ENCODE measurements at regions not wholly inside any gene's neighbourhood (a gene's known extent, or its start where the extent isn't known, plus 50 kb on each side); places are given as distances from the start of the nearest gene placed in this dataset.
"Not testable (repeated sequence)": the region's sequence is repeated elsewhere in the genome, so short reads cannot be mapped to it uniquely, and the experiment has no call there.

DNA sequence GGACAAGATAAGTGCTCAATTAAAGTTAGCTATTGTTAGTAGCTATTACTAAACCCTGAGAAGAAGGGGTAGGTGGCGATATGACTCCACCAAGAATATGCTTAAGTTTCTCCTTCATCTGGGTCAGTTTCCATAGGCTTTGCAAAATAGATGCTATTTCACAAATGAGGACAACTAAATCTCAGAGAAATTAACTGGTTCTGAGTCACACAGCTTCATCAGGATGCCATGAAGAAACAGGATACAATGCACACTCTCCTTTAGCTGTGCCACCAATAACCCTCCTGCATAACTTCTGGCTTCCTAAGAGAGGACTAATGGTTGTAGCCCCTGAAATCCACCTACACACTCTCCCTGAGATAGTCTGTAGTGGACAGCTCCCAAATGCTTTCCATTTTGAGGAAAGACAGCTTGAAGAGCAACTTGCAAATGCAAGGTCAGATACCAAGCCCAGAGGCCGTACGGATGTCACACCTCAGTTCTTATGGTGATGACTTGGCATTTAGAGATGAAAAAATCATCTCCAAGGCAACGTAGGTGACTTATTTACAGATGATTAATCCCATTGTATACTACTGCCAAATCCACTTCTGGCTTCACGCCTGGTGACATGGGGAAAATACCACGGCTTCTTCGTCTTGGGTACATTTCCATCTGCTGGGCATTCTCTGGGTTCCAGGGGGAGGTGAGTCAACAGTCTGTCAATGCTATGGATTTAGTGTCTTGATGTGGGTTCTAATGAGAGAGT is 251.4 kb upstream of the IL12B start:
- H3K27ac Mint-ChIP-seq: peak overlapping the region; percentile 34

DNA sequence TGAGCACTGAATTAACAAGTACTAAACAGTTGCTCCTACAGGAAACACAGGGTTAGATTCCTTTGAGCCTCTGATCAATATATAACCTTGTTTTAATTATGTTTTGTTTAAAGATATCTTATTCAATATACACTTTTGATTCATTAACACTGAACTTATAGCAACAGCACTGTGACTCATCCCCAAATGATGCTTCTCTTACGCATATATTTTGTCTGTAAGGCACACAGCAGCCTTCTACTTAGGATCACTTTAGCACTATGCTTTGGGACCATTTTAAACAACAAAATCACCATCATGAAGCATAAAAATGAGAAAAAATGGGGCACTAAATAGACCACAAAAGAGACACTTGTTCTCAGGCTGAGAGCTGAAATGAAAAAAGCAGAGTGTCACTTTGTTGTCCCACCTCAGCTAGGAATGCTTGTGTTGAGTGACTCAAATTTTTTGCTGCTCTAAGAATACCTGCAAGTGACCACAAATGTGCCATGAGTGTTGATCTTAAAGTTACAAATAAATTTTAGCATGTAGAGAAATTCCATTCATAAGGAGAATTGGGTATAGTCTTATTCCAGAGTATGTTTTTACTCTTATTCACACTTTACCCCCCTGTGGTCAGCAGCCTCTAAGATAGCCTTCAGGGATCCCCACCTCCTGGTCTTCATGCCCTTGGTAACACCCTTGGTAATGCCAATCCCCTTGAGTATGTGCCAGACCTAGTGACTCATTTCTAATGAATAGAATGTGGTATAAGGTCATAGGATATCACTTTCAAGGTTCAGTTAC is 252.7 kb upstream of the IL12B start:
- H3K27ac Mint-ChIP-seq: no peak overlapping the region
- peaks cover 3% of the 10 kb centered on the region for H3K27me3 Mint-ChIP-seq
- TF ChIP-seq, protein P1, sequence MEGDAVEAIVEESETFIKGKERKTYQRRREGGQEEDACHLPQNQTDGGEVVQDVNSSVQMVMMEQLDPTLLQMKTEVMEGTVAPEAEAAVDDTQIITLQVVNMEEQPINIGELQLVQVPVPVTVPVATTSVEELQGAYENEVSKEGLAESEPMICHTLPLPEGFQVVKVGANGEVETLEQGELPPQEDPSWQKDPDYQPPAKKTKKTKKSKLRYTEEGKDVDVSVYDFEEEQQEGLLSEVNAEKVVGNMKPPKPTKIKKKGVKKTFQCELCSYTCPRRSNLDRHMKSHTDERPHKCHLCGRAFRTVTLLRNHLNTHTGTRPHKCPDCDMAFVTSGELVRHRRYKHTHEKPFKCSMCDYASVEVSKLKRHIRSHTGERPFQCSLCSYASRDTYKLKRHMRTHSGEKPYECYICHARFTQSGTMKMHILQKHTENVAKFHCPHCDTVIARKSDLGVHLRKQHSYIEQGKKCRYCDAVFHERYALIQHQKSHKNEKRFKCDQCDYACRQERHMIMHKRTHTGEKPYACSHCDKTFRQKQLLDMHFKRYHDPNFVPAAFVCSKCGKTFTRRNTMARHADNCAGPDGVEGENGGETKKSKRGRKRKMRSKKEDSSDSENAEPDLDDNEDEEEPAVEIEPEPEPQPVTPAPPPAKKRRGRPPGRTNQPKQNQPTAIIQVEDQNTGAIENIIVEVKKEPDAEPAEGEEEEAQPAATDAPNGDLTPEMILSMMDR (IDR thresholded peaks at IDR 0.05; ENCODE audit: unreplicated experiment): no peak
- H3K36me3 Mint-ChIP-seq (ENCODE audit: insufficient read depth): no peaks in the 10 kb centered on the region
- no peaks in the 10 kb centered on the region for H3K9me3 Mint-ChIP-seq (ENCODE audit: low read depth)
- DNase-seq (ENCODE audit: low spot score, unreplicated experiment): no peak
- H3K4me3 Mint-ChIP-seq (ENCODE audit: low read depth): no peak overlapping the region
- no peaks in the 10 kb centered on the region for H3K4me1 Mint-ChIP-seq (ENCODE audit: low read depth)

More for the DNA sequence above, 251.4 kb upstream of the IL12B start:
- Mint-ChIP-seq H3K4me1 (ENCODE audit: low read depth) (no peaks in the 10 kb centered on the region), H3K36me3 (ENCODE audit: insufficient read depth) (no peaks in the 10 kb centered on the region), H3K4me3 (ENCODE audit: low read depth) (no peak overlapping the region), H3K9me3 (ENCODE audit: low read depth) (no peaks in the 10 kb centered on the region), H3K27me3 (peaks cover 3% of the 10 kb centered on the region)
- no peak for DNase-seq (ENCODE audit: low spot score, unreplicated experiment)
- TF ChIP-seq, protein P1 (IDR thresholded peaks at IDR 0.05; ENCODE audit: unreplicated experiment): no peak

- no peaks in the 10 kb centered on the region for H3K36me3 Mint-ChIP-seq (ENCODE audit: insufficient read depth)
- no peaks in the 10 kb centered on the region for H3K4me1 Mint-ChIP-seq (ENCODE audit: low read depth)
- no peaks in the 10 kb centered on the region for H3K9me3 Mint-ChIP-seq (ENCODE audit: low read depth)
- H3K27me3 Mint-ChIP-seq: no peaks in the 10 kb centered on the region
- DNase-seq (ENCODE audit: low spot score, unreplicated experiment): no peak
- H3K4me3 Mint-ChIP-seq (ENCODE audit: low read depth): no peak overlapping the region
- TF ChIP-seq, protein P1 (IDR thresholded peaks at IDR 0.05; ENCODE audit: unreplicated experiment): no peak
- no peak overlapping the region for H3K27ac Mint-ChIP-seq
These were observed 256.6 kb upstream of the IL12B start for GRCh38 chr5:159586921-159587320.

DNA sequence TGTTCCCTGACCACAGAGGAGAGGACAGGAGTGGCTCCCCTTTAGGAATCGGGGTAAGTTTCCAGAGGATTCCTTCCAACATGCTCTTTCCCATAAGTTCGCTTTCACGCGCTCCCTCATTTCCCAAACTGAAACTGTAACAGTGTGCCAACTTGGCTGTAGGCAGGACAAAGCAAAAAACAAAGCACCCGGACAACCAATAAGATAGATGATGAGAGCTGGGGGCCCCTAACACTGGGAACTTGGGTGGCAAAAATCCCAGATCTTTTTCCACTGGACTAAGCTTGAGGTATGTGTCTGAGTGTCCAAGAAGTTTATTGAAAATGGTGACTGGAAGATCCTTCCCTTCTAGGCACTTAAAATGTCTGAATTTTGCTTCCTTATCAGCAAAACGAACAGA is 258.7 kb upstream of the IL12B start:
- TF ChIP-seq, protein P1 (IDR thresholded peaks at IDR 0.05; ENCODE audit: unreplicated experiment): no peak
- Mint-ChIP-seq H3K9me3 (ENCODE audit: low read depth) (no peaks in the 10 kb centered on the region), H3K4me3 (ENCODE audit: low read depth) (no peak overlapping the region), H3K27me3 (no peaks in the 10 kb centered on the region), H3K27ac (no peak overlapping the region), H3K36me3 (ENCODE audit: insufficient read depth) (no peaks in the 10 kb centered on the region), H3K4me1 (ENCODE audit: low read depth) (no peaks in the 10 kb centered on the region)
- DNase-seq (ENCODE audit: low spot score, unreplicated experiment): no peak

- H3K4me1 Mint-ChIP-seq (ENCODE audit: low read depth): no peaks in the 10 kb centered on the region
- TF ChIP-seq, protein P1 (IDR thresholded peaks at IDR 0.05; ENCODE audit: unreplicated experiment): no peak
- H3K9me3 Mint-ChIP-seq (ENCODE audit: low read depth): peaks cover 17% of the 10 kb centered on the region
- H3K27me3 Mint-ChIP-seq: peaks cover 6% of the 10 kb centered on the region
- H3K27ac Mint-ChIP-seq: no peak overlapping the region
- peaks cover 2% of the 10 kb centered on the region for H3K36me3 Mint-ChIP-seq (ENCODE audit: insufficient read depth)
- no peak for DNase-seq (ENCODE audit: low spot score, unreplicated experiment)
- no peak overlapping the region for H3K4me3 Mint-ChIP-seq (ENCODE audit: low read depth)
These were observed 263.3 kb upstream of the IL12B start for GRCh38 chr5:159593518-159594073.

DNA sequence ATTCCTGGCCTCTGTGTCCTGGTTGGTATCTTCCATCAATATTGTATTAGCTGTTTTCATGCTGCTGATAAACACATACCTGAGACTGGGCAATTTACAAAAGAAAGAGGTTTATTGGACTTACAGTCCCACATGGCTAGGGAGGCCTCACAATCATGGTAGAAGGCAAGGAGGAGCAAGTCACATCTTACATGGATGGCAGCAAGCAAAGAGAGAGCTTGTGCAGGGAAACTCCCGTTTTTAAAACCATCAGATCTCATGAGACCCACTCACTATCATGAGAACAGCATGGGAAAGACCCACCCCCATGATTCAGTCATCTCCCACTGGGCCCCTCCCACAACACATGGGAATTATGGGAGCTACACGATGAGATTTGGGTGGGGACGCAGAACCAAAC is 265.3 kb upstream of the IL12B start:
- not testable (repeated sequence) for H3K27ac Mint-ChIP-seq; H3K36me3 Mint-ChIP-seq (ENCODE audit: insufficient read depth); DNase-seq (ENCODE audit: low spot score, unreplicated experiment); H3K27me3 Mint-ChIP-seq; H3K4me3 Mint-ChIP-seq (ENCODE audit: low read depth); H3K4me1 Mint-ChIP-seq (ENCODE audit: low read depth)
- H3K9me3 Mint-ChIP-seq (ENCODE audit: low read depth): peaks cover 18% of the 10 kb centered on the region
